GM12873 (cell line): ENCODE measurements at regions not wholly inside any gene's neighbourhood (a gene's known extent, or its start where the extent isn't known, plus 50 kb on each side); places are given as distances from the start of the nearest gene placed in this dataset.

Experiments used
- CTCF ChIP-seq: IDR thresholded peaks from 2 replicates; pipeline ENCODE4 v1.5.1; 2012; ENCODE audit warnings: low read depth, mild to moderate bottlenecking, moderate library complexity, low read length, control low read depth; ENCODE audit not compliant: insufficient read depth; ENCODE audit errors: missing control alignments

DNA sequence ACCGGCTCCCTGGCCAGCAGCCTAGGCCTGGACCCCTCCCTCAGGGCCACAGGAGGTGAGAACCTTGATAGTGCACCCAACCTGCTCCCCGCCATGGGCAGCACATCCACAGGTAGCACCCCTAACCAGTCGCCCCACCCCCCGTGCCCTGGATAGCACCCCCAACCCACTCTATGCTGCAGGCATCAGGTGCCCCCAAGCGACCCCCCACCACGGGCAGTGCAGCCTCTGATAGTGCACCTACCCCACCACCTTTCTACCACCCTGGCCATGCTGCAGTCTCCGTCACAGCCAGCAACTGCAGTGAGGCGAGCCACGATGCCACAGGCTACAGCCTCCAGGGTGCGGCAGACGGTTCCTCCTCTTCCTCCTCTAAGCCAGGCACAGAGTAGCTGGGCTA is 55.6 kb downstream of the SOWAHC start:
- no peak for TF ChIP-seq CTCF

DNA sequence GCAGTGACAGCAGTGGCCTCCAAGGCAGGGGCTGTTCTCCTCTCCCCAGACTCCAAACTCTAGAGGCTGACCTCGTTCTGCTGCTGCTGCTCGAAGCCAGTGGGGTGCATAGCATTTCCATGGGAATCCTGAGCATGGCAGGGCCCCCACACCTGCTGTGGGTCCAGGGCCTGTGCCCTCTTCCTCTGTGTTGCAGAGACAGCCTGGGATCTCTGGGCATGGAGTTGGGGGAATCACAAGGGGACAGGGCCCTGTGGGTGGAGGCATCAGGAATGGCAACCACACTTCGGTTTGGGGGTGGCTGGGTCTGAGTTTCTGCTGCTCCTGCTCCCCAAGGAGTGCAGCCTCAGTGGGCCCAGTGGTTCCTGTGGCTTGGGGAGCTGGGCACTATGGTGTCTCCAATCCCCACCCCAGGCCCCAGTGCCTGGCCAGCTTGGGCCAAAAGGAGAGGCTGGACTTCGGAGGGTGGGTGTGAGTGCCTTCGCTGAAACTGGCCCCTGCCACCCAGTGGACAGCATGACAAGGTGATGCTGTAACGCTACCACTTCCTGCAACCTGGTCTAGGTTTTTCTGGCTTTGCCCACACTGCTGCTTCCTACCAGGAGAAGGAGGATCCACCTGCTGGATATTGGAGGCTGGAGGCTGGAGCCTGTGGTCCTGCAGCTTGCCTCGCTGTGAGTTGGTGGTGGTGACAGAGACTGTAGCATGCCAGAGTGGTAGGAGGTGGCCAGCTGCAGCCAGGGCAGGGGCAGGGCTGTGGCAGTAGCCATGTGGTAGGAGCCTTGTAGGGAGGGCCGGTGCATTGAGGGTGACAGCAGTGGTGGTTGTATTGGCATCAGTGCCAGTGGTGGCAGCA is 56.6 kb downstream of the SOWAHC start:
- TF ChIP-seq CTCF: no peak

DNA sequence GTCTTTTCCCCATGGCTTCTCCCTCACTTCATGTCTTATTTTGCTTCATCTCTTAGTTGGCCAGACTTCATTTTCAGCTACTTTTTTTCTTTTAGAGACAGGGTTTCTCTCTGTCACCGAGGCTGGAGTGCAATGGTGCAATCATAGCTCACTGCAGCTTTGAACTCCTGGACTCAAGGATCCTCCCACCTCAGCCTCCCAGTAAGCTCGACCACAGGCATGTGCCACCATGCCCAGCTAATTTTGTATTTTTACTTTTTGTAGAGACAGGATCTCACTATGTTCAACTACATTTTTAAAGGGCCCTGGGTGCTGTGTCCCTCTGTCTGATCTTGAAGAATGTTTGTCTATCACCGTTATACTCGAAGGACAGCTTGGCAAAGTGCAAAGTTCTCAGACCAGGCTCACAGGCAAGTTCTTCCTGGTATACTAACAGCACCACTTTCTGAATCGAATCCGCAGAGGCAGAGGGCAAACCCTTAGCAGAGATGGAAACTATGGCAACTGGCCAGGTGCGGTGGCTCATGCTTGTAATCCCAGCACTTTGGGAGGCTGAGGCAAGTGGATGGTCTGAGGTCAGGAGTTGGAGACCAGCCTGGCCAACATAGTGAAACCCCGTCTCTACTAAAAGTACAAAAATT is 60.9 kb downstream of the SOWAHC start:
- TF ChIP-seq CTCF: no peak

GRCh38 chr2:109675666-109676345 is 61.6 kb downstream of the SOWAHC start:
- TF ChIP-seq CTCF: no peak

GRCh38 chr2:109676346-109676902 is 62.3 kb downstream of the SOWAHC start:
- no peak for TF ChIP-seq CTCF

DNA sequence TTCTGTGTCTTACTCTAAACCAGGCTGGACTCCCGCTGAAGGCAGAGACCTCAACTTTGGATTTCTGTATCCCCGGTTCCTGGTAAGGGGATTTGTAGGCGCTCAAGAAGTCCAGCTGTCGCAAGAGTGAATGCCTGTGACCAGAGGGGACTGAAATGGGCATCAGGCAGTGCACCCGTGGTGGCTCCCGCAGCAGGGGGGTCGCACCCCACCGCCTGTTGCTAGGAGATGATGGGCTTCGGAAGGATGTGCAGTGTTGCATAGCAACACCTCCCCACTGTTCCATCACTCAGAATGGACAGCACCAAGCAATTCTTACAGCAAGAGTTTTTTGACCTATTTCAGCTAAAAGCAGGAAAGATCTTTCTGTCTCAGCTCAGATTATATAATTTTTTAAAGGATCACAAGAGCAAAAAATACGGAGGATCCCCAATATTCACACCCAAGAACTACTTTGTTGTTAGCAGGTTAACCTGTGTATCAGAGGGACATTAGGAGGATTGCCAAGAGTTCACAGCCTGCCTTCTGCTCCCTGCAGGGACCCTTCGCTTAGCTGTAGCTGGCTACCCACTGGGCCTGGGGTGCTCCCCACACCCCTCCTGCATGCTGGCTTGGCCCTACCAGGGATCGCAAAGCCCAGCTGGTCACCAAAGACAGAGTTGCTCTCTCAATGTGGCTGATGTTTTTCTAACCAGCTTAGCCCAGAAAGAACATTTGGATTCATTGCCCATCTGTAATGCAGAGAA is 63.8 kb downstream of the SOWAHC start:
- no peak for TF ChIP-seq CTCF
